ENCODE measurements at regions not wholly inside any gene's neighbourhood (a gene's known extent, or its start where the extent isn't known, plus 50 kb on each side); places are given as distances from the start of the nearest gene placed in this dataset.

GRCh38 chr6:84332139-84333034, 104.9 kb upstream of the CEP162 start:
- TF ChIP-seq POLR2A (IDR thresholded peaks at IDR 0.05) (no peak), CTCF (IDR thresholded peaks at IDR 0.05 in 4 of 5, conservative IDR thresholded peaks at IDR 0.05 in 1 of 5) (no peak)
